ENCODE measurements at regions not wholly inside any gene's neighbourhood (a gene's known extent, or its start where the extent isn't known, plus 50 kb on each side); places are given as distances from the start of the nearest gene placed in this dataset.

DNA sequence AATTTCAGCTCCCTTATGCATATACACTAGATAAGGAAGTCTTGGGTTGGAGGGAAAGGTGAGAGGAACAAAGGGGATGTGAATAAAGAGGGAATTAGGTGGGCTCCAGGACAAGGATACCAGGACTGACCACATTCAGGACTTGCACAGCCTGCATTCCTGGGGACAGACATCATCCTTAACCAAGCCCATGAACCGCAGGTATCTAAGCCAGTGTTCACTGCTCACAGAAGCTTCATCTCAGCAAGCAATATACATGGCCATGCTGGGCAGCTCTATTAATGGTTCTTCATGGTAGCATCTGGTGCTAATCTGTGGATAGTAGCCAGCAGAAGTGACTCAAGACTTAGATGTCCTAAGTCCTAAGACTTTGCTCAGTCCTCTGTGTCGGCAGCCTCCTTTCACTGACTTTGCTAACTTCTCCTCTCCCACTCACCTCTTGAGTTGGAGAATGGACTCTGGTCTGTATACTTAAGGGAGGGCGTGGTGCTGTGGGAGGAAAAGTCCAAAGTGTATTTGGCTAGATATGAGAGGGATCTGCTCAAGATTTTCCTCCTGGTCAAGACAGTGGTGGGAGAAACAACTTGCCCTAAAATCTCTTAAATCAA, 136.1 kb downstream of the ASCL1 start:
- FAIRE-seq (no peak), ATAC-seq (no peak), DNase-seq (ENCODE audit: extremely low read depth in 1 of 4, low spot score in 3 of 4) (no peak)
- CTCF ChIA-PET (ENCODE audit: low intra/inter-chr PET ratio) = no interaction called here
- intact Hi-C loops (cut with micrococcal nuclease) = no loop called here
- no peaks in the 10 kb centered on the region for H3K27me3 ChIP-seq (ENCODE audit: control insufficient read depth in 2 of 2, insufficient read depth in 2 of 2, low read length in 2 of 2)
- no peaks in the 10 kb centered on the region for H4K20me1 ChIP-seq (replicated peaks; ENCODE audit: control insufficient read depth, insufficient read depth, low read length)
- in situ Hi-C loops (cut with MboI) = no loop called here
- WGBS (ENCODE audit: insufficient coverage, low coverage, missing lambda C conversion rate) = 10% methylated on average over 3 of the region's 3 CpGs
- no peak overlapping the region for H3K27ac ChIP-seq (ENCODE audit: extremely low read depth, low read depth, low read length)
- POLR2A ChIA-PET = no interaction called here
- H3K79me2 ChIP-seq (ENCODE audit: control insufficient read depth, insufficient read depth, low read length) = no peaks in the 10 kb centered on the region
- H3K4me3 ChIP-seq = no peak overlapping the region
- TF ChIP-seq, protein P1, sequence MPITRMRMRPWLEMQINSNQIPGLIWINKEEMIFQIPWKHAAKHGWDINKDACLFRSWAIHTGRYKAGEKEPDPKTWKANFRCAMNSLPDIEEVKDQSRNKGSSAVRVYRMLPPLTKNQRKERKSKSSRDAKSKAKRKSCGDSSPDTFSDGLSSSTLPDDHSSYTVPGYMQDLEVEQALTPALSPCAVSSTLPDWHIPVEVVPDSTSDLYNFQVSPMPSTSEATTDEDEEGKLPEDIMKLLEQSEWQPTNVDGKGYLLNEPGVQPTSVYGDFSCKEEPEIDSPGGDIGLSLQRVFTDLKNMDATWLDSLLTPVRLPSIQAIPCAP (CRISPR knock-in tag; IDR thresholded peaks at IDR 0.05; ENCODE audit: borderline replicate concordance) = no peak
- TF ChIP-seq MYBL2 (IDR thresholded peaks at IDR 0.05; ENCODE audit: low read depth) (no peak), MYBL2 (CRISPR knock-in tag; IDR thresholded peaks at IDR 0.05; ENCODE audit: borderline replicate concordance) (no peak), KLF16 (IDR thresholded peaks at IDR 0.05) (no peak), SNIP1 (IDR thresholded peaks at IDR 0.05; ENCODE audit: low read depth) (no peak), POLR2G (IDR thresholded peaks at IDR 0.05; ENCODE audit: low read depth, low read length) (no peak), ZNF583 (CRISPR knock-in tag; IDR thresholded peaks at IDR 0.05) (no peak), PPARD (CRISPR knock-in tag; IDR thresholded peaks at IDR 0.05) (no peak), U2AF1 (optimal IDR thresholded peaks at IDR 0.05; ENCODE audit: low read depth, low read length) (no peak), SMARCE1 (IDR thresholded peaks at IDR 0.05) (no peak), HMGXB4 (CRISPR knock-in tag; IDR thresholded peaks at IDR 0.05) (no peak)
- TF ChIP-seq, protein P2, sequence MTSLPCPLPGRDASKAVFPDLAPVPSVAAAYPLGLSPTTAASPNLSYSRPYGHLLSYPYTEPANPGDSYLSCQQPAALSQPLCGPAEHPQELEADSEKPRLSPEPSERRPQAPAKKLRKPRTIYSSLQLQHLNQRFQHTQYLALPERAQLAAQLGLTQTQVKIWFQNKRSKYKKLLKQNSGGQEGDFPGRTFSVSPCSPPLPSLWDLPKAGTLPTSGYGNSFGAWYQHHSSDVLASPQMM (CRISPR knock-in tag; IDR thresholded peaks at IDR 0.05) = no peak
- TF ChIP-seq, protein P3, sequence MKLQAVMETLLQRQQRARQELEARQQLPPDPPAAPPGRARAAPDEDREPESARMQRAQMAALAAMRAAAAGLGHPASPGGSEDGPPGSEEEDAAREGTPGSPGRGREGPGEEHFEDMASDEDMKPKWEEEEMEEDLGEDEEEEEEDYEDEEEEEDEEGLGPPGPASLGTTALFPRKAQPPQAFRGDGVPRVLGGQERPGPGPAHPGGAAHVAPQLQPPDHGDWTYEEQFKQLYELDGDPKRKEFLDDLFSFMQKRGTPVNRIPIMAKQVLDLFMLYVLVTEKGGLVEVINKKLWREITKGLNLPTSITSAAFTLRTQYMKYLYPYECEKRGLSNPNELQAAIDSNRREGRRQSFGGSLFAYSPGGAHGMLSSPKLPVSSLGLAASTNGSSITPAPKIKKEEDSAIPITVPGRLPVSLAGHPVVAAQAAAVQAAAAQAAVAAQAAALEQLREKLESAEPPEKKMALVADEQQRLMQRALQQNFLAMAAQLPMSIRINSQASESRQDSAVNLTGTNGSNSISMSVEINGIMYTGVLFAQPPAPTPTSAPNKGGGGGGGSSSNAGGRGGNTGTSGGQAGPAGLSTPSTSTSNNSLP (IDR thresholded peaks at IDR 0.05; ENCODE audit: borderline replicate concordance, low read depth, low read length) = no peak
- TF ChIP-seq, protein P4, sequence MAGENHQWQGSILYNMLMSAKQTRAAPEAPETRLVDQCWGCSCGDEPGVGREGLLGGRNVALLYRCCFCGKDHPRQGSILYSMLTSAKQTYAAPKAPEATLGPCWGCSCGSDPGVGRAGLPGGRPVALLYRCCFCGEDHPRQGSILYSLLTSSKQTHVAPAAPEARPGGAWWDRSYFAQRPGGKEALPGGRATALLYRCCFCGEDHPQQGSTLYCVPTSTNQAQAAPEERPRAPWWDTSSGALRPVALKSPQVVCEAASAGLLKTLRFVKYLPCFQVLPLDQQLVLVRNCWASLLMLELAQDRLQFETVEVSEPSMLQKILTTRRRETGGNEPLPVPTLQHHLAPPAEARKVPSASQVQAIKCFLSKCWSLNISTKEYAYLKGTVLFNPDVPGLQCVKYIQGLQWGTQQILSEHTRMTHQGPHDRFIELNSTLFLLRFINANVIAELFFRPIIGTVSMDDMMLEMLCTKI (IDR thresholded peaks at IDR 0.05; ENCODE audit: partially characterized antibody) = no peak
- no peaks in the 10 kb centered on the region for H3K36me3 ChIP-seq (ENCODE audit: control insufficient read depth, insufficient read depth, low read length)
- no peaks in the 10 kb centered on the region for H3K9me3 ChIP-seq (replicated peaks; ENCODE audit: control insufficient read depth, insufficient read depth, low read depth, low read length)
- H3K9me1 ChIP-seq (ENCODE audit: control insufficient read depth, insufficient read depth, low read length) = no peaks in the 10 kb centered on the region
- BruUV-seq (replicated peaks) = no TSS peak
- H3K4me2 ChIP-seq (ENCODE audit: insufficient read depth, low read length) = no peak overlapping the region
- no peak overlapping the region for H2AFZ ChIP-seq (ENCODE audit: low read depth, low read length)
- H3K4me1 ChIP-seq (replicated peaks in 1 of 2; ENCODE audit: control insufficient read depth in 2 of 2, insufficient read depth in 2 of 2, low read length in 2 of 2) = no peaks in the 10 kb centered on the region
- no peak overlapping the region for H3K9ac ChIP-seq (ENCODE audit: insufficient read depth in 1 of 2, low read depth in 2 of 2, low read length in 2 of 2)
